HCT116 (cell line): ENCODE measurements at regions not wholly inside any gene's neighbourhood (a gene's known extent, or its start where the extent isn't known, plus 50 kb on each side); places are given as distances from the start of the nearest gene placed in this dataset.

Experiments used
- ATAC-seq: fragments of 200-7000 bp; cut with Tn5 transposase; 2 replicates; pipeline ENCODE4 v1.9.1; 2020; ENCODE audit warnings: mild to moderate bottlenecking, moderate library complexity
- BruUV-seq: library from RNA; stranded (reverse); fragments of 400-500 nt; replicated peaks from 2 replicates; lab custom pipeline; 2021; lab: Mats Ljungman, UMichigan
- CTCF ChIA-PET: fragments of 300-600 bp; sonication (Branson Sonifier 250); formaldehyde crosslinking; loops from one replicate; lab custom pipeline; 2021; ENCODE audit warnings: antibody characterized with exemption; lab: Charles Lee
- POLR2A ChIA-PET: fragments of 300-600, 350-600 bp; sonication (Branson Sonifier 250); formaldehyde crosslinking; loops from one replicate; lab custom pipeline; 2021; ENCODE audit warnings: antibody characterized with exemption; lab: Charles Lee
- RAD21 ChIA-PET, 2 experiments: fragments of 300-600 bp; sonication (Branson Sonifier 250); formaldehyde crosslinking; loops; one replicate each; lab custom pipeline; 2023; ENCODE audit warnings: low total read pairs in 2 of 2; ENCODE audit not compliant: uncharacterized antibody in 2 of 2, unreplicated experiment in 2 of 2, low non-redundant PET in 1 of 2; lab: Charles Lee
- DNase-seq: peaks from one replicate; pipeline ENCODE4 v3.0.0-alpha.2; 2010; ENCODE audit warnings: low read depth, low spot score
- H2AFZ ChIP-seq: fragments of 200-600 bp; shearing (Covaris generic), sonication (generic); 2 replicates; pipeline ENCODE4 v1.6.1; 2017; ENCODE audit warnings: low read depth, mixed run types, mixed read lengths, antibody characterized with exemption, low read length; ENCODE audit not compliant: poor library complexity, severe bottlenecking
- H3K27ac ChIP-seq: 2 replicates; pipeline ENCODE4 v1.5.1; 2012; ENCODE audit warnings: low read depth, low read length
- H3K27me3 ChIP-seq: fragments of 200-600 bp; sonication (generic); 2 replicates; pipeline ENCODE4 v1.6.1; 2016; ENCODE audit warnings: mixed run types, low read length, mixed read lengths; ENCODE audit not compliant: insufficient read depth
- H3K36me3 ChIP-seq, 2 experiments: fragments of 200-500 bp in 1 of 2; fragments of 200-600 bp in 1 of 2; sonication (Bioruptor generic) in 1 of 2; sonication (generic) in 1 of 2; 2 replicates each; pipeline versions ENCODE4 v1.5.1 to v1.6.1; 2014 to 2016; ENCODE audit warnings: low read length in 2 of 2, inconsistent platforms in 1 of 2, mixed read lengths in 1 of 2, mixed run types in 1 of 2; ENCODE audit not compliant: insufficient read depth in 2 of 2, control insufficient read depth in 1 of 2
- H3K4me1 ChIP-seq, 2 experiments: fragments of 200-600 bp in 1 of 2; sonication (generic) in 1 of 2; 2 replicates each; pipeline versions ENCODE4 v1.5.1 to v1.6.1; 2012 to 2017; ENCODE audit warnings: low read length in 2 of 2, inconsistent platforms in 1 of 2, mild to moderate bottlenecking in 1 of 2, mixed read lengths in 1 of 2, mixed run types in 1 of 2, moderate library complexity in 1 of 2; ENCODE audit not compliant: insufficient read depth in 2 of 2, control insufficient read depth in 1 of 2
- H3K4me2 ChIP-seq: fragments of 200-600 bp; sonication (generic); 2 replicates; pipeline ENCODE4 v1.6.1; 2017; ENCODE audit warnings: mixed run types, low read length, mixed read lengths
- H3K4me3 ChIP-seq, 2 experiments: fragments of 200-600 bp in 1 of 2; sonication (generic) in 1 of 2; replicated peaks in 1 of 2; 2 replicates each; pipeline ENCODE4 v1.5.1; 2011 to 2016; ENCODE audit warnings: low read length in 2 of 2, control low read depth in 1 of 2, low read depth in 1 of 2, mild to moderate bottlenecking in 1 of 2, mixed read lengths in 1 of 2, mixed run types in 1 of 2
- H3K79me2 ChIP-seq: fragments of 200-600 bp; sonication (generic); 2 replicates; pipeline ENCODE4 v1.6.1; 2017; ENCODE audit warnings: mild to moderate bottlenecking, mixed run types, low read length, moderate library complexity, mixed read lengths; ENCODE audit not compliant: insufficient read depth
- H3K9ac ChIP-seq: fragments of 200-600 bp; sonication (generic); 2 replicates; pipeline ENCODE4 v1.6.1; 2016; ENCODE audit warnings: low read length, mixed read lengths
- H3K9me2 ChIP-seq: fragments of 200-600 bp; sonication (generic), shearing (Covaris generic); 2 replicates; pipeline ENCODE4 v1.6.1; 2017; ENCODE audit warnings: mixed run types, mild to moderate bottlenecking, moderate library complexity; ENCODE audit not compliant: insufficient read depth
- H3K9me3 ChIP-seq, 2 experiments: fragments of 200-500 bp in 1 of 2; fragments of 200-600 bp in 1 of 2; sonication (Bioruptor generic) in 1 of 2; sonication (generic) in 1 of 2; 2 replicates each; pipeline ENCODE4 v1.6.1; 2014 to 2017; ENCODE audit warnings: low read length in 2 of 2, mixed read lengths in 2 of 2, inconsistent platforms in 1 of 2, low read depth in 1 of 2, mild to moderate bottlenecking in 1 of 2, mixed run types in 1 of 2, moderate library complexity in 1 of 2; ENCODE audit not compliant: control insufficient read depth in 1 of 2, insufficient read depth in 1 of 2
- H4K20me1 ChIP-seq: fragments of 200-600 bp; sonication (generic), shearing (Covaris generic); 2 replicates; pipeline ENCODE4 v1.6.1; 2017; ENCODE audit warnings: mixed run types, mild to moderate bottlenecking, moderate library complexity; ENCODE audit not compliant: insufficient read depth
- CEBPB ChIP-seq: IDR thresholded peaks from 2 replicates; pipeline ENCODE4 v1.6.1; 2012; ENCODE audit warnings: low read depth
- EGR1 ChIP-seq: IDR thresholded peaks from 2 replicates; pipeline ENCODE4 v1.6.1; 2012; ENCODE audit warnings: low read depth
- ELF1 ChIP-seq: IDR thresholded peaks from 2 replicates; pipeline ENCODE4 v1.6.1; 2012; ENCODE audit warnings: low read depth, borderline replicate concordance
- EZH2 ChIP-seq: fragments of 200-600 bp; sonication (generic); IDR thresholded peaks from 2 replicates; pipeline ENCODE4 v1.6.1; 2017; ENCODE audit warnings: antibody characterized with exemption, mixed run types
- EZH2phosphoT487 ChIP-seq: fragments of 200-600 bp; IDR thresholded peaks from 2 replicates; pipeline ENCODE4 v1.6.1; 2018; ENCODE audit warnings: antibody characterized with exemption, borderline replicate concordance
- FOSL1 ChIP-seq: IDR thresholded peaks from 2 replicates; pipeline ENCODE4 v1.6.1; 2012; ENCODE audit warnings: low read depth
- JUND ChIP-seq: IDR thresholded peaks from 2 replicates; pipeline ENCODE4 v1.6.1; 2012
- POLR2A ChIP-seq: IDR thresholded peaks from 2 replicates; pipeline ENCODE4 v1.7.0; 2011; ENCODE audit warnings: borderline replicate concordance; ENCODE audit not compliant: insufficient read depth, insufficient read length; ENCODE audit errors: extremely low read depth
- POLR2AphosphoS5 ChIP-seq: IDR thresholded peaks from 2 replicates; pipeline ENCODE4 v1.6.1; 2011; ENCODE audit warnings: mild to moderate bottlenecking, low read depth, low read length, moderate library complexity
- RAD21 ChIP-seq: IDR thresholded peaks from 2 replicates; pipeline ENCODE4 v1.6.1; 2012; ENCODE audit warnings: low read depth, mild to moderate bottlenecking
- SIN3A ChIP-seq: IDR thresholded peaks from 2 replicates; pipeline ENCODE4 v1.6.1; 2012; ENCODE audit warnings: low read depth
- SP1 ChIP-seq: IDR thresholded peaks from 2 replicates; pipeline ENCODE4 v1.6.1; 2012; ENCODE audit warnings: low read depth
- SRF ChIP-seq: IDR thresholded peaks from 2 replicates; pipeline ENCODE4 v1.6.1; 2012; ENCODE audit warnings: low read depth
- TCF7L2 ChIP-seq: IDR thresholded peaks from 2 replicates; pipeline ENCODE4 v1.7.0; 2011; ENCODE audit warnings: borderline replicate concordance, inconsistent platforms; ENCODE audit not compliant: insufficient read depth, insufficient read length; ENCODE audit errors: extremely low read depth
- YY1 ChIP-seq: IDR thresholded peaks from 2 replicates; pipeline ENCODE4 v1.6.1; 2011; ENCODE audit warnings: low read length, low read depth, moderate library complexity, mild to moderate bottlenecking; ENCODE audit not compliant: insufficient replicate concordance; ENCODE audit errors: extremely low read depth
- ZBTB33 ChIP-seq: IDR thresholded peaks from 2 replicates; pipeline ENCODE4 v1.6.1; 2011; ENCODE audit warnings: mild to moderate bottlenecking, low read length, moderate library complexity; ENCODE audit not compliant: insufficient replicate concordance; ENCODE audit errors: extremely low read depth
- ZFX ChIP-seq: fragments of 450-650 bp; IDR thresholded peaks from 2 replicates; pipeline ENCODE4 v1.6.1; 2017
- ZNF274 ChIP-seq: fragments of 200-500 bp; sonication (Bioruptor generic); IDR thresholded peaks from 2 replicates; pipeline ENCODE4 v1.6.1; 2014; ENCODE audit warnings: mild to moderate bottlenecking, low read depth, low read length, inconsistent platforms
- intact Hi-C: fragments of 100-400 bp; cut with micrococcal nuclease; formaldehyde crosslinking; loops from 2 replicates; pipeline ENCODE4 v1.10.0; 2022
- TF ChIP-seq, protein P1 (sequence below): IDR thresholded peaks from 2 replicates; pipeline ENCODE4 v1.6.1; 2012

GRCh38 chr9:23278561-23278960 is 547.5 kb downstream of the ELAVL2 start:
- H3K9ac ChIP-seq: no peak overlapping the region
- no peaks in the 10 kb centered on the region for H3K9me2 ChIP-seq
- no peak overlapping the region for H3K4me2 ChIP-seq
- peaks cover 10 to 14% of the 10 kb centered on the region in 2 experiments; a peak in 2 of 4 replicates for H3K9me3 ChIP-seq
- H3K4me3 ChIP-seq: no peak overlapping the region
- no peaks in the 10 kb centered on the region for H3K27me3 ChIP-seq
- no peak for ATAC-seq
- no peak overlapping the region for H3K27ac ChIP-seq
- H3K36me3 ChIP-seq: no peaks in the 10 kb centered on the region
- ChIA-PET POLR2A (no interaction called here), CTCF (no interaction called here), RAD21 (no interaction called here)
- H2AFZ ChIP-seq: no peak overlapping the region
- no peaks in the 10 kb centered on the region for H4K20me1 ChIP-seq
- intact Hi-C loops: no loop called here
- H3K79me2 ChIP-seq: no peaks in the 10 kb centered on the region
- TF ChIP-seq POLR2AphosphoS5: no peak
- no peak for TF ChIP-seq ZBTB33
- no peak for TF ChIP-seq YY1
- TF ChIP-seq POLR2A: no peak
- no peak for TF ChIP-seq EZH2phosphoT487
- H3K4me1 ChIP-seq: no peaks in the 10 kb centered on the region
- no peak for DNase-seq
- no TSS peak for BruUV-seq

- ChIA-PET RAD21 (no interaction called here), CTCF (no interaction called here)
These were observed 538.6 kb downstream of the ELAVL2 start for GRCh38 chr9:23287390-23287789.

More at GRCh38 chr9:23287390-23287789, 538.6 kb downstream of the ELAVL2 start:
- POLR2A ChIA-PET: no interaction called here
- H3K9me2 ChIP-seq: no peaks in the 10 kb centered on the region
- BruUV-seq: no TSS peak
- no peaks in the 10 kb centered on the region for H3K27me3 ChIP-seq
- H3K9ac ChIP-seq: no peak overlapping the region
- H3K9me3 ChIP-seq: peaks cover 0 to 28% of the 10 kb centered on the region in 2 experiments; a peak in 1 of 4 replicates
- H3K4me1 ChIP-seq: no peaks in the 10 kb centered on the region
- TF ChIP-seq YY1 (no peak), ZFX (no peak), RAD21 (no peak), POLR2A (no peak), JUND (no peak), ZBTB33 (no peak), SP1 (no peak), SRF (no peak), POLR2AphosphoS5 (no peak), ELF1 (no peak), EGR1 (no peak), EZH2 (no peak), FOSL1 (no peak), CEBPB (no peak), TCF7L2 (no peak), ZNF274 (no peak), SIN3A (no peak)
- TF ChIP-seq, protein P1, sequence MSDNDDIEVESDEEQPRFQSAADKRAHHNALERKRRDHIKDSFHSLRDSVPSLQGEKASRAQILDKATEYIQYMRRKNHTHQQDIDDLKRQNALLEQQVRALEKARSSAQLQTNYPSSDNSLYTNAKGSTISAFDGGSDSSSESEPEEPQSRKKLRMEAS: no peak
- DNase-seq (no peak), ATAC-seq (no peak)
- no peak overlapping the region for H3K4me3 ChIP-seq
- no peak overlapping the region for H3K27ac ChIP-seq
- no peaks in the 10 kb centered on the region for H4K20me1 ChIP-seq
- no peaks in the 10 kb centered on the region; a peak in 2 of 4 replicates for H3K36me3 ChIP-seq
- no peak overlapping the region for H3K4me2 ChIP-seq
- no peaks in the 10 kb centered on the region for H3K79me2 ChIP-seq
- intact Hi-C loops: no loop called here
- H2AFZ ChIP-seq: no peak overlapping the region
